H1 (cell line): ENCODE measurements at regions not wholly inside any gene's neighbourhood (a gene's known extent, or its start where the extent isn't known, plus 50 kb on each side); places are given as distances from the start of the nearest gene placed in this dataset.

Experiments used
- CTCF ChIA-PET: fragments of 300-600 bp; sonication (Branson Sonifier 250); formaldehyde crosslinking; loops from one replicate; lab custom pipeline; 2021; ENCODE audit not compliant: partially characterized antibody; lab: Charles Lee
- POLR2A ChIA-PET: fragments of 300-600 bp; sonication (Branson Sonifier 250); formaldehyde crosslinking; loops from one replicate; lab custom pipeline; 2021; ENCODE audit warnings: inconsistent platforms; ENCODE audit not compliant: partially characterized antibody; lab: Charles Lee
- DNase-seq, 2 experiments: peaks; one replicate each; pipeline versions ENCODE4 v3.0.0 to v3.0.0-alpha.2; 2010 to 2022; ENCODE audit warnings: low spot score in 2 of 2, low read depth in 1 of 2, mixed read lengths in 1 of 2
- FAIRE-seq: peaks from 2 replicates; lab custom pipeline; 2011; peaks lifted over from hg19 to GRCh38; lab: Jason Lieb, UNC
- H2AFZ ChIP-seq: 2 replicates; pipeline ENCODE4 v1.8.1; 2012; ENCODE audit warnings: low read length, inconsistent platforms
- H2AK5ac ChIP-seq: 2 replicates; pipeline ENCODE4 v1.6.1; 2013; ENCODE audit warnings: low read depth, low read length
- H2BK120ac ChIP-seq: replicated peaks from 2 replicates; pipeline ENCODE3; 2013; ENCODE audit warnings: low read depth, low read length, inconsistent platforms
- H2BK12ac ChIP-seq: 2 replicates; pipeline ENCODE4 v1.6.1; 2013; ENCODE audit warnings: low read depth, low read length
- H2BK15ac ChIP-seq: 2 replicates; pipeline ENCODE4 v1.6.1; 2013; ENCODE audit warnings: low read length
- H2BK20ac ChIP-seq: 2 replicates; pipeline ENCODE4 v1.6.1; 2013; ENCODE audit warnings: low read length
- H2BK5ac ChIP-seq: 2 replicates; pipeline ENCODE4 v1.6.1; 2013; ENCODE audit warnings: low read depth, low read length
- H3K14ac ChIP-seq: 2 replicates; pipeline ENCODE4 v1.6.1; 2013; ENCODE audit warnings: inconsistent platforms; ENCODE audit not compliant: insufficient read length
- H3K18ac ChIP-seq: 2 replicates; pipeline ENCODE4 v1.6.1; 2013; ENCODE audit warnings: low read length; ENCODE audit errors: extremely low read depth
- H3K23ac ChIP-seq: 2 replicates; pipeline ENCODE4 v1.6.1; 2013; ENCODE audit warnings: inconsistent platforms; ENCODE audit not compliant: insufficient read length
- H3K23me2 ChIP-seq: 2 replicates; pipeline ENCODE4 v1.6.1; 2013; ENCODE audit warnings: low read depth, low read length
- H3K27ac ChIP-seq: 2 replicates; pipeline ENCODE4 v1.6.1; 2011; ENCODE audit warnings: low read depth, low read length, inconsistent platforms
- H3K27me3 ChIP-seq, 4 experiments: replicated peaks in 1 of 4; 1 replicate in 1 of 4; 2 replicates in 3 of 4; pipeline versions ENCODE4 v1.6.1 to v1.8.1; 2011 to 2013; ENCODE audit warnings: low read length in 3 of 4, mild to moderate bottlenecking in 3 of 4, inconsistent platforms in 2 of 4, mixed read lengths in 2 of 4, moderate library complexity in 1 of 4; ENCODE audit not compliant: control insufficient read depth in 3 of 4, insufficient read depth in 3 of 4; ENCODE audit errors: extremely low read depth in 1 of 4
- H3K36me3 ChIP-seq, 4 experiments: 2 replicates each; pipeline versions ENCODE4 v1.6.1 to v1.8.1; 2011 to 2013; ENCODE audit warnings: mild to moderate bottlenecking in 4 of 4, low read length in 3 of 4, moderate library complexity in 2 of 4, control low read depth in 1 of 4, inconsistent platforms in 1 of 4; ENCODE audit not compliant: insufficient read depth in 4 of 4, control insufficient read depth in 2 of 4
- H3K4ac ChIP-seq: replicated peaks from 2 replicates; pipeline ENCODE3; 2013; ENCODE audit warnings: low read length, low read depth, mixed read lengths, inconsistent platforms; ENCODE audit not compliant: insufficient read length
- H3K4me1 ChIP-seq, 4 experiments: replicated peaks in 1 of 4; 1 replicate in 1 of 4; 2 replicates in 3 of 4; pipeline versions ENCODE4 v1.6.1 to v1.8.1; 2011 to 2013; ENCODE audit warnings: low read length in 3 of 4, inconsistent platforms in 2 of 4, mixed read lengths in 1 of 4; ENCODE audit not compliant: insufficient read depth in 4 of 4, control insufficient read depth in 3 of 4
- H3K4me2 ChIP-seq, 2 experiments: 2 replicates each; pipeline versions ENCODE4 v1.6.1 to v1.8.1; 2011 to 2013; ENCODE audit warnings: low read depth in 2 of 2, low read length in 2 of 2, control low read depth in 1 of 2, inconsistent platforms in 1 of 2, mild to moderate bottlenecking in 1 of 2; ENCODE audit not compliant: insufficient read depth in 1 of 2
- H3K4me3 ChIP-seq, 4 experiments: fragments of 200-600, 300-600 bp in 1 of 4; sonication (generic), shearing (Covaris generic), sonication (Bioruptor Twin) in 1 of 4; 2 replicates each; pipeline versions ENCODE4 v1.5.1 to v1.8.1; 2011 to 2016; ENCODE audit warnings: low read length in 4 of 4, low read depth in 3 of 4, control low read depth in 2 of 4, inconsistent platforms in 2 of 4, mild to moderate bottlenecking in 2 of 4, mixed read lengths in 1 of 4, moderate library complexity in 1 of 4; ENCODE audit not compliant: insufficient read depth in 2 of 4; ENCODE audit errors: extremely low read depth in 1 of 4
- H3K56ac ChIP-seq: replicated peaks from 2 replicates; pipeline ENCODE3; 2013; ENCODE audit warnings: low read depth, mild to moderate bottlenecking, mixed read lengths, low read length, inconsistent platforms; ENCODE audit not compliant: insufficient read length
- H3K79me1 ChIP-seq: 2 replicates; pipeline ENCODE4 v1.6.1; 2013; ENCODE audit warnings: low read depth, low read length, control low read depth
- H3K79me2 ChIP-seq, 2 experiments: 2 replicates each; pipeline versions ENCODE4 v1.6.1 to v1.8.1; 2012 to 2013; ENCODE audit warnings: low read length in 2 of 2, mild to moderate bottlenecking in 2 of 2, inconsistent platforms in 1 of 2; ENCODE audit not compliant: insufficient read depth in 2 of 2, control insufficient read depth in 1 of 2
- H3K9ac ChIP-seq, 4 experiments: replicated peaks in 1 of 4; 1 replicate in 1 of 4; 2 replicates in 3 of 4; pipeline versions ENCODE4 v1.6.1 to v1.8.1; 2011 to 2013; ENCODE audit warnings: low read depth in 3 of 4, low read length in 3 of 4, control low read depth in 2 of 4, mild to moderate bottlenecking in 2 of 4, moderate library complexity in 2 of 4, inconsistent platforms in 1 of 4; ENCODE audit errors: extremely low read depth in 1 of 4
- H3K9me3 ChIP-seq, 2 experiments: 2 replicates each; pipeline versions ENCODE4 v1.6.1 to v1.8.1; 2012 to 2013; ENCODE audit warnings: mild to moderate bottlenecking in 2 of 2, moderate library complexity in 2 of 2, control low read depth in 1 of 2, inconsistent platforms in 1 of 2, low read depth in 1 of 2, low read length in 1 of 2, mixed read lengths in 1 of 2; ENCODE audit not compliant: insufficient read depth in 2 of 2
- H4K20me1 ChIP-seq, 2 experiments: replicated peaks in 1 of 2; 2 replicates each; pipeline versions ENCODE3 to v1.8.1; 2011 to 2013; ENCODE audit warnings: inconsistent platforms in 2 of 2, low read length in 2 of 2, mild to moderate bottlenecking in 1 of 2; ENCODE audit not compliant: insufficient read depth in 2 of 2, control insufficient read depth in 1 of 2
- H4K5ac ChIP-seq: 2 replicates; pipeline ENCODE4 v1.6.1; 2013; ENCODE audit warnings: low read length, low read depth, mixed read lengths, inconsistent platforms; ENCODE audit not compliant: insufficient read length
- H4K8ac ChIP-seq: 2 replicates; pipeline ENCODE4 v1.8.0; 2013; ENCODE audit warnings: mild to moderate bottlenecking, moderate library complexity, low read length, inconsistent platforms; ENCODE audit not compliant: insufficient read depth; ENCODE audit errors: extremely low read depth
- H4K91ac ChIP-seq: replicated peaks from 2 replicates; pipeline ENCODE3; 2013; ENCODE audit warnings: low read length, mixed read lengths, inconsistent platforms; ENCODE audit not compliant: insufficient read length
- BCL11A ChIP-seq, 2 experiments: IDR thresholded peaks; one replicate each; pipeline ENCODE4 v1.6.1; 2011; ENCODE audit warnings: low read depth in 2 of 2, low read length in 2 of 2, mild to moderate bottlenecking in 2 of 2
- CTBP2 ChIP-seq: IDR thresholded peaks from 2 replicates; pipeline ENCODE4 v1.7.0; 2011; ENCODE audit warnings: borderline replicate concordance, mild to moderate bottlenecking, moderate library complexity, mixed read lengths, low read length; ENCODE audit not compliant: insufficient read depth, insufficient read length
- EZH2 ChIP-seq: fragments of 200-600 bp; sonication (generic); IDR thresholded peaks from 2 replicates; pipeline ENCODE4 v1.7.1; 2012; ENCODE audit warnings: low read depth, mild to moderate bottlenecking, moderate library complexity, low read length, inconsistent platforms; ENCODE audit not compliant: severe bottlenecking
- JUND ChIP-seq: IDR thresholded peaks from 2 replicates; pipeline ENCODE4 v1.6.1; 2011; ENCODE audit warnings: mild to moderate bottlenecking, improper control_type of control experiment, low read length
- KDM5A ChIP-seq: fragments of 200-600 bp; IDR thresholded peaks from 2 replicates; pipeline ENCODE4 v1.7.1; 2012; ENCODE audit warnings: mild to moderate bottlenecking, low read length, inconsistent platforms, mixed read lengths
- MAFK ChIP-seq: IDR thresholded peaks from 2 replicates; pipeline ENCODE4 v1.6.1; 2012; ENCODE audit warnings: low read depth, mild to moderate bottlenecking, improper control_type of control experiment, low read length
- POLR2A ChIP-seq, 2 experiments: IDR thresholded peaks; 1 replicate in 1 of 2; 2 replicates in 1 of 2; pipeline ENCODE4 v1.6.1; 2011; ENCODE audit warnings: low read depth in 2 of 2, low read length in 2 of 2, mild to moderate bottlenecking in 2 of 2; ENCODE audit errors: control extremely low read depth in 1 of 2
- RFX5 ChIP-seq: IDR thresholded peaks from 2 replicates; pipeline ENCODE4 v1.6.1; 2011; ENCODE audit warnings: low read depth, low read length, improper control_type of control experiment, borderline replicate concordance
- SP1 ChIP-seq: IDR thresholded peaks from 2 replicates; pipeline ENCODE4 v1.6.1; 2011; ENCODE audit warnings: low read depth, low read length
- TBP ChIP-seq: IDR thresholded peaks from 2 replicates; pipeline ENCODE4 v1.6.1; 2011; ENCODE audit warnings: low read depth, low read length, improper control_type of control experiment
- TEAD4 ChIP-seq: IDR thresholded peaks from 2 replicates; pipeline ENCODE4 v1.6.1; 2012; ENCODE audit warnings: low read depth, low read length, inconsistent platforms, mixed read lengths
- ZNF274 ChIP-seq: IDR thresholded peaks from 2 replicates; pipeline ENCODE4 v1.7.0; 2012; ENCODE audit warnings: low read length, borderline replicate concordance; ENCODE audit errors: extremely low read depth
- WGBS, 2 experiments: shearing (Covaris generic) in 1 of 2; methylation state at CpG; one replicate each; pipeline versions ENCODE4 v1.1.6 to v1.1.7; 2013 to 2015; ENCODE audit warnings: low lambda C conversion rate in 2 of 2, mixed read lengths in 2 of 2, inconsistent platforms in 1 of 2, low coverage in 1 of 2, missing lambda C conversion rate in 1 of 2; ENCODE audit not compliant: insufficient replicate concordance in 2 of 2, insufficient coverage in 1 of 2, insufficient read length in 1 of 2; ENCODE audit errors: extremely low coverage in 1 of 2, missing lambda C conversion rate in 1 of 2; 5-methylcytosine and 5-hydroxymethylcytosine counted together
- TF ChIP-seq, protein P1 (sequence below): IDR thresholded peaks from 2 replicates; pipeline ENCODE4 v1.6.1; 2012; ENCODE audit warnings: inconsistent platforms
- TF ChIP-seq, protein P2 (sequence below): IDR thresholded peaks from 2 replicates; pipeline ENCODE4 v1.6.1; 2011; ENCODE audit warnings: low read length, improper control_type of control experiment

- Histone ChIP-seq H3K23ac (no peak overlapping the region), H3K36me3 (no peaks in the 10 kb centered on the region), H4K20me1 (no peaks in the 10 kb centered on the region), H3K14ac (no peak overlapping the region), H3K56ac (no peak overlapping the region), H3K27me3 (no peaks in the 10 kb centered on the region), H2AK5ac (no peak overlapping the region), H2BK15ac (no peak overlapping the region), H2BK120ac (no peak overlapping the region), H3K18ac (no peak overlapping the region), H3K79me1 (no peaks in the 10 kb centered on the region), H3K4me2 (no peak overlapping the region), H4K91ac (no peak overlapping the region), H3K4me3 (no peak overlapping the region), H3K9me3 (no peaks in the 10 kb centered on the region), H4K5ac (no peak overlapping the region), H3K79me2 (no peaks in the 10 kb centered on the region), H3K9ac (no peak overlapping the region), H2BK12ac (no peak overlapping the region), H3K4me1 (no peaks in the 10 kb centered on the region), H2AFZ (no peak overlapping the region), H4K8ac (no peak overlapping the region), H3K27ac (no peak overlapping the region), H2BK20ac (no peak overlapping the region), H2BK5ac (no peak overlapping the region), H3K23me2 (no peaks in the 10 kb centered on the region; the same call in 1 of the 2 replicates), H3K4ac (no peak overlapping the region)
- FAIRE-seq, result no peak
- ChIA-PET CTCF (no interaction called here), POLR2A (no interaction called here)
- DNase-seq, result no peak
- WGBS, 2 experiments, result 77% methylated on average over 3 of the region's 3 CpGs; no CpG with 5 or more reads in 1 of the 2 experiments
- TF ChIP-seq ZNF274, result no peak
- TF ChIP-seq, protein P1, sequence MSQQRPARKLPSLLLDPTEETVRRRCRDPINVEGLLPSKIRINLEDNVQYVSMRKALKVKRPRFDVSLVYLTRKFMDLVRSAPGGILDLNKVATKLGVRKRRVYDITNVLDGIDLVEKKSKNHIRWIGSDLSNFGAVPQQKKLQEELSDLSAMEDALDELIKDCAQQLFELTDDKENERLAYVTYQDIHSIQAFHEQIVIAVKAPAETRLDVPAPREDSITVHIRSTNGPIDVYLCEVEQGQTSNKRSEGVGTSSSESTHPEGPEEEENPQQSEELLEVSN, result no peak
- TF ChIP-seq BCL11A (IDR thresholded peaks at IDR 0.05; ENCODE audit: low read depth in 2 of 2, low read length in 2 of 2), result no peak
- TF ChIP-seq SP1, result no peak
- TF ChIP-seq JUND, result no peak
- no peak for TF ChIP-seq POLR2A (IDR thresholded peaks at IDR 0.05; ENCODE audit: control extremely low read depth in 1 of 2, low read depth in 2 of 2, low read length in 2 of 2)
- TF ChIP-seq, protein P2, sequence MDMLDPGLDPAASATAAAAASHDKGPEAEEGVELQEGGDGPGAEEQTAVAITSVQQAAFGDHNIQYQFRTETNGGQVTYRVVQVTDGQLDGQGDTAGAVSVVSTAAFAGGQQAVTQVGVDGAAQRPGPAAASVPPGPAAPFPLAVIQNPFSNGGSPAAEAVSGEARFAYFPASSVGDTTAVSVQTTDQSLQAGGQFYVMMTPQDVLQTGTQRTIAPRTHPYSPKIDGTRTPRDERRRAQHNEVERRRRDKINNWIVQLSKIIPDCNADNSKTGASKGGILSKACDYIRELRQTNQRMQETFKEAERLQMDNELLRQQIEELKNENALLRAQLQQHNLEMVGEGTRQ, result no peak
- TF ChIP-seq MAFK, result no peak
- no peak for TF ChIP-seq TBP
- TF ChIP-seq KDM5A, result no peak
- no peak for TF ChIP-seq RFX5
- TF ChIP-seq EZH2, result no peak
- TF ChIP-seq CTBP2, result no peak
- no peak for TF ChIP-seq TEAD4
Observed at GRCh38 chr4:89551191-89551590, 243.6 kb upstream of the GPRIN3 start.
